Nephron progenitor cell (in vitro differentiated cells): ENCODE measurements at regions not wholly inside any gene's neighbourhood (a gene's known extent, or its start where the extent isn't known, plus 50 kb on each side); places are given as distances from the start of the nearest gene placed in this dataset.
"Not testable (repeated sequence)": the region's sequence is repeated elsewhere in the genome, so short reads cannot be mapped to it uniquely, and the experiment has no call there.

Experiments
- DNase-seq: peaks from one replicate; pipeline ENCODE4 v3.0.0; 2021
- H3K27ac Mint-ChIP-seq: 2 replicates; pipeline ENCODE4 v1.8.0; 2021; ENCODE audit warnings: mild to moderate bottlenecking, moderate library complexity, mixed read lengths
- H3K27me3 Mint-ChIP-seq: 2 replicates; pipeline ENCODE4 v1.8.0; 2021; ENCODE audit warnings: mild to moderate bottlenecking, low read depth, mixed read lengths; ENCODE audit not compliant: poor library complexity
- H3K36me3 Mint-ChIP-seq: 2 replicates; pipeline ENCODE4 v1.8.0; 2021; ENCODE audit warnings: low read depth, mixed read lengths
- H3K4me1 Mint-ChIP-seq: 2 replicates; pipeline ENCODE4 v1.8.0; 2021; ENCODE audit warnings: mixed read lengths
- H3K4me3 Mint-ChIP-seq: 2 replicates; pipeline ENCODE4 v1.8.0; 2021; ENCODE audit warnings: mild to moderate bottlenecking, moderate library complexity, mixed read lengths
- H3K9me3 Mint-ChIP-seq: 2 replicates; pipeline ENCODE4 v1.8.0; 2021; ENCODE audit warnings: mild to moderate bottlenecking, moderate library complexity, mixed read lengths
- TF ChIP-seq, protein P1 (sequence below): fragments of 200-600 bp; sonication (generic); IDR thresholded peaks from 2 replicates; pipeline ENCODE4 v1.5.0; 2021; ENCODE audit warnings: antibody characterized with exemption

DNA sequence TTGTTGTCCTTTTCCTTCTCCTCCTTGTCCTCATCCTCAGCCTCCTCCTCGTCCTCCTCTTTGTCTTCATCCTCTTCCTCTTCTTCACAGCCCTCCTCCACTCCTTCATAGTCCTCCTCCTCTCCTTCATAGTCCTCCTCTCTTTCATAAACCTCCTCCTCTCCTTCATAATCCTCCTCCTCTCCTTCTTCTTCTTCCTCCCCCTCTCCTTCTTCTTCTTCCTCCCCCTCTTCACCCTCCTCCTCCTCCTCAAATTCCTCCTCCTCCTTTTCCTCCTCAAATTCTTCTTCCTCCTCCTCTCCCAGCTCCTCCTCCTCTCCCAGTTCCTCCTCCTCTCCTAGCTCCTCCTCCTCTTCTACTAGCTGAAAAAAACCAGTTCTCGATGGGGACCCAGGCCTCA is 143.8 kb upstream of the RADX start:
- Mint-ChIP-seq H3K36me3 (peaks cover 5% of the 10 kb centered on the region), H3K4me1 (no peaks in the 10 kb centered on the region), H3K4me3 (no peak overlapping the region), H3K27ac (no peak overlapping the region), H3K9me3 (peaks cover 28% of the 10 kb centered on the region), H3K27me3 (no peaks in the 10 kb centered on the region)
- TF ChIP-seq, protein P1, sequence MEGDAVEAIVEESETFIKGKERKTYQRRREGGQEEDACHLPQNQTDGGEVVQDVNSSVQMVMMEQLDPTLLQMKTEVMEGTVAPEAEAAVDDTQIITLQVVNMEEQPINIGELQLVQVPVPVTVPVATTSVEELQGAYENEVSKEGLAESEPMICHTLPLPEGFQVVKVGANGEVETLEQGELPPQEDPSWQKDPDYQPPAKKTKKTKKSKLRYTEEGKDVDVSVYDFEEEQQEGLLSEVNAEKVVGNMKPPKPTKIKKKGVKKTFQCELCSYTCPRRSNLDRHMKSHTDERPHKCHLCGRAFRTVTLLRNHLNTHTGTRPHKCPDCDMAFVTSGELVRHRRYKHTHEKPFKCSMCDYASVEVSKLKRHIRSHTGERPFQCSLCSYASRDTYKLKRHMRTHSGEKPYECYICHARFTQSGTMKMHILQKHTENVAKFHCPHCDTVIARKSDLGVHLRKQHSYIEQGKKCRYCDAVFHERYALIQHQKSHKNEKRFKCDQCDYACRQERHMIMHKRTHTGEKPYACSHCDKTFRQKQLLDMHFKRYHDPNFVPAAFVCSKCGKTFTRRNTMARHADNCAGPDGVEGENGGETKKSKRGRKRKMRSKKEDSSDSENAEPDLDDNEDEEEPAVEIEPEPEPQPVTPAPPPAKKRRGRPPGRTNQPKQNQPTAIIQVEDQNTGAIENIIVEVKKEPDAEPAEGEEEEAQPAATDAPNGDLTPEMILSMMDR = no peak
- no peak for DNase-seq

DNA sequence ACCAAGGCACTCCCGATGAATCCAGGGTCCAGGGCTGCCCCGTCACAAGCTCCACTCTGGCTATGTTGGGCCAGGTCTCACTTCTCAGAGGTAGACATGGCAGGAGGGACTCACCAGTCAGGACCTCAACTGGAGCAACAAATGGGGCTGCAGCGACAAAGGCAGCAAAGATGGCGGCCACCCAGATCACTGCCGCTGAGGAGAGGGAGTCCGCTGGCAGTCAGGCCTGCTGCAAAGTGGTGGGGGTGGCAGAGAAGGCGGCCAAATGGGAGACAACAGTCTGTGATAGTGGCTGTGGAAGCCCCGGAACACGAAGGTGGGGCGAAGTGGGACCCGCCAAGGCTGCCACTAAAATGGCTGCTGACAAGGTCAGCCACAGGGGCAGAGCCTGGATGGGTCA is 143.3 kb upstream of the RADX start:
- no peaks in the 10 kb centered on the region for H3K4me1 Mint-ChIP-seq
- no peak for DNase-seq
- peaks cover 28% of the 10 kb centered on the region for H3K9me3 Mint-ChIP-seq
- TF ChIP-seq, protein P1 = no peak
- no peak overlapping the region for H3K4me3 Mint-ChIP-seq
- no peak overlapping the region for H3K27ac Mint-ChIP-seq
- H3K27me3 Mint-ChIP-seq = no peaks in the 10 kb centered on the region
- H3K36me3 Mint-ChIP-seq = peaks cover 5% of the 10 kb centered on the region

DNA sequence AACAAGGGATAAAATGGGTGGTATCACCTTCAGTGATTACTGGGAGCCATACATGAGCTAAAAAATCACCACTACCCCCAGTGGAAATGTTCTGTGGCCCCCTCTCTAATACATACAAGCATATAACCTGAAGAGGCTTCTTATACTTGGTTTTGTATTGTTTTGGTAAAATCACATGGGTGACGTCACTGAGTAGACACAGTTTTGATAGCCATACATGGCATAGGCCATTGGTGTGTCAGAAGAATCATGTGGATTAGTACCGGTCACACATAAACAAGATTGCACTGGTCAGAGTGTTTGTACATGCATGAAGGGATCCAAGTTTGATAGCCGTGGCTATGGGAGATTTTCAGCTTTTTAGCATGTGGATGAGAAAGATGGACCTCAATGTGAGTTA is 131.9 kb upstream of the RADX start:
- no peak overlapping the region for H3K27ac Mint-ChIP-seq
- no peaks in the 10 kb centered on the region for H3K36me3 Mint-ChIP-seq
- no peaks in the 10 kb centered on the region for H3K27me3 Mint-ChIP-seq
- H3K4me1 Mint-ChIP-seq = no peaks in the 10 kb centered on the region
- DNase-seq = no peak
- H3K9me3 Mint-ChIP-seq = peaks cover 15% of the 10 kb centered on the region
- no peak overlapping the region for H3K4me3 Mint-ChIP-seq
- TF ChIP-seq, protein P1 = no peak

DNA sequence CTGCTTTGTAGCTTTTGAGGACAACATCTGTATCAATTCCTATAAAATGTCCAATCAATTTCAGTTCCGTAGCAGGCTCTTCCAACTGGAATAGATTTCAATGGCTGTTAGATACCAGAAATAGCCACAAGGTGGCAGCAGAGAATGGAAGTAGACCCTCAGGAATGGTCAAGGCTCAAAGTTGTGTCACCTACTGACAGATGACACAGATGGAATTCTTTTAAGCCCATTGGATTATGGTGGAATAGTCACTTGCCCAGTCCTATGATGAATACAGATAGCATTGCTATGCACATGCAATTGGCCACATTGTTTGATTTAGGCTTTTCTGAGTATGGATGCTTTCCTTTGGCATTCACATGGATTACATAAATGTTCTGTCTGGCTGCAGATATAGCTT is 130.4 kb upstream of the RADX start:
- Mint-ChIP-seq H3K4me1 (no peaks in the 10 kb centered on the region), H3K27ac (no peak overlapping the region), H3K27me3 (no peaks in the 10 kb centered on the region), H3K9me3 (peaks cover 5% of the 10 kb centered on the region), H3K4me3 (no peak overlapping the region), H3K36me3 (no peaks in the 10 kb centered on the region)
- peak; percentile 54 for DNase-seq
- TF ChIP-seq, protein P1 = peak; percentile 63

DNA sequence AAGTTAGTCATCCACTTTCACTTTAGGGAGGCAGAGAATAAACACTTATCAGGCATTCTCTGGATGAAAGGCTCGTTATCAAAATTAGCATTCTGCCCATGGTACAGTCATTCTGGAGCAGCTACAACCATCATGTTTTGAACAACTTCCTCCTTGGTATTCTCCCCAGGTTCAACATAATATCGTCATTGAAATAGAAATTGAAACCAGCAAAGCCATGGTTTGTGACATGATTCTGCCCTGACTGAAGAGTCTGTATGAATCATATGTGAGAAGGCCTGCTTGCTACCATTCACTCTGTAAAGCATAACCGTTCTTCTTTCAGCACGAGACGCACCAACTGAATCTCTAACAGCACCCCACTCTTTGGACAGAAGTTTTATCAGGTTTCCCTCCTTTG is 127.5 kb upstream of the RADX start:
- Mint-ChIP-seq H3K4me3 (no peak overlapping the region), H3K36me3 (no peaks in the 10 kb centered on the region), H3K4me1 (no peaks in the 10 kb centered on the region), H3K27ac (no peak overlapping the region), H3K9me3 (peaks cover 13% of the 10 kb centered on the region), H3K27me3 (no peaks in the 10 kb centered on the region)
- DNase-seq = no peak
- TF ChIP-seq, protein P1 = no peak

DNA sequence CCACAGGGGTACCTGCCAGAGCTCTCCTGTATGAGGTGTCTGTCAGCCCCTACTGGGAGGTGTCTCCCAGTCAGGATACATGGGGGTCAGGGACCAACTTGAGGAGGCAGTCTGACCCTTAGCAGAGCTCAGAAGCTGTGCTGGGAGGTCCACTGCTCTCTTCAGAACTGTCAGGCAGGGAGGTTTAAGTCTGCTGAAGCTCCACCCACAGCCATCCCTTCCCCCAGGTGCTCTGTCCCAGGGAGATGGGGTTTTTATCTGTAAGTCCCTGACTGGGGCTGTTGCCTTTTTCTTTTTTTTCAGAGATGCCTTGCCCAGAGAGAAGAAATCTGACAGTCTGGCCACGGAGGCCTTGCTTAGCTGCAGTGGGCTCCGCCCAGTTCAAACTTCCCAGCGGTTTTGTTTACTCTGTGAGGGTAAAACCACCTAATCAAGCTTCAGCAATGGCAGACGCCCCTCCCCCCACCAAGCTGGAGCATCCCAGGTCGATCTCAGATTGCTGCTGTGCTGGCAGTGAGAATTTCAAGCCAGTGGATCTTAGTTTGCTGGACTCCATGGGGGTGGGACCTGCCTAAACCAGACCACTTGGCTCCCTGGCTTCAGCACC is 118.5 kb upstream of the RADX start:
- H3K36me3 Mint-ChIP-seq, H3K27me3 Mint-ChIP-seq, H3K27ac Mint-ChIP-seq, H3K4me1 Mint-ChIP-seq: not testable (repeated sequence)
- H3K9me3 Mint-ChIP-seq = peaks cover 66% of the 10 kb centered on the region
- DNase-seq = peak; percentile 56
- H3K4me3 Mint-ChIP-seq = peak overlapping the region; percentile 18
